ENCODE measurements at regions not wholly inside any gene's neighbourhood (a gene's known extent, or its start where the extent isn't known, plus 50 kb on each side); places are given as distances from the start of the nearest gene placed in this dataset.
"Not testable (repeated sequence)": the region's sequence is repeated elsewhere in the genome, so short reads cannot be mapped to it uniquely, and the experiment has no call there.

DNA sequence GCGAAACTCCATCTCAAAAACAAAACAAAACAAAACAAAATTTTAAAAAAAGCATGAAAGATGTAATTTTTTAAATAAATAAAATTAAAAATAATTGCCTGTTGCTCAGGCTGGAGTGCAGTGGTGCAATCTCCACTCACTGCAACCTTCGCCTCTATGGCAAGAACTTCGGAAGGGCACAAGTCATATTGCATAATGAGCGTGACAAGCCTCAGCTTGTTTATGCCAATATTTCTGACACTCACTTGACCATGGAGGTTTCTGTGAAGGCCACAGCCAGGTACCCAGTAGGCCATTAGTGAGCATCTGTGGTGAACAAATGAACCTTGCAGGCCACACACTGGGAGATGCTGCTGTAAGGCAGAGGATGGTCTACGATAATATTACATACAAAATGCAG is 106.1 kb upstream of the KMT2C start:
- no peak for DNase-seq

DNA sequence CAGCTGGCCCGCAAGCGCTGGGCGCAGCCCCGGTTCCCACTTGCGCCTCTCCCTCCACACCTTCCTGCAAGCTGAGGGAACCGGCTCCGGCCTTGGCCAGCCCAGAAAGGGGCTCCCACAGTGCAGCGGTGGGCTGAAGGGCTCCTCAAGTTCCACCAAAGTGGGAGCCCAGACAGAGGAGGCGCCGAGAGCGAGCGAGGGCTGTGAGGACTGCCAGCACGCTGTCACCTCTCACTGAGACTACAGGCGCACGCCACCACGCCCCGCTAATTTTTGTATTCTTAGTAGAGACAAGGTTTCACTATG is 103.3 kb upstream of the KMT2C start:
- DNase-seq, result not testable (repeated sequence)

DNA sequence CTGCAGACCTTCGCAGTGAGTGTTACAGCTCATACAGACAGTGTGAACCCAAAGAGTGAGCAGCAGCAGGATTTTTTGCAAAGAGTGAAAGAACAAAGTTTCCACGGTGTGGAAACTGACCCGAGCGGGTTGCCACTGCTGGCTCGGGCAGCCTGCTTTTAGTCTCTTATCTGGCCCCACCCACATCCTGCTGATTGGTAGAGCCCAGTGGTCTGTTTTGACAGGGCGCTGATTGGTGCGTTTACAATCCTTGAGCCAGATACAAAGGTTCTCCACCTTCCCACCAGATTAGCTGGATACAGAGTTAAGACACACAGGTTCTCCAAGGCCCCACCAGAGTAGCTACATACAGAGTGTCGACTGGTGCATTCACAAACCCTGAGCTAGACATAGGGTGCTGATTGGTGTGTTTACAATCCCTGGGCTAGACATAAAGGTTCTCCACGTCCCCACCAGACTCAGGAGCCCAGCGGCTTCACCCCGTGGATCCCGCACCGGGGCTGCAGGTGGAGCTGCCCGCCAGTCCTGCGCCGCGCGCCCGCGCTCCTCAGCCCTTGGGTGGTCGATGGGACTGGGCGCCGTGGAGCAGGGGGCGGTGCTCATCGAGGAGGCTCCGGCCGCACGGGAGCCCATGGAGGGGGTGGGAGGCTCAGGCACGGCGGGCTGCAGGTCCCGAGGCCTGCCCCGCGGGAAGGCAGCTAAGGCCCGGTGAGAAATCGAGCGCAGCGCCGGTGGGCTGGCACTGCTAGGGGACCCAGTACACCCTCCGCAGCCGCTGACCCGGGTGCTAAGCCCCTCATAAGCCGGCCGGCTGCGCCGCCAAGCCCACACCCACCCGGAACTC is 102.8 kb upstream of the KMT2C start:
- DNase-seq, result not testable (repeated sequence)

DNA sequence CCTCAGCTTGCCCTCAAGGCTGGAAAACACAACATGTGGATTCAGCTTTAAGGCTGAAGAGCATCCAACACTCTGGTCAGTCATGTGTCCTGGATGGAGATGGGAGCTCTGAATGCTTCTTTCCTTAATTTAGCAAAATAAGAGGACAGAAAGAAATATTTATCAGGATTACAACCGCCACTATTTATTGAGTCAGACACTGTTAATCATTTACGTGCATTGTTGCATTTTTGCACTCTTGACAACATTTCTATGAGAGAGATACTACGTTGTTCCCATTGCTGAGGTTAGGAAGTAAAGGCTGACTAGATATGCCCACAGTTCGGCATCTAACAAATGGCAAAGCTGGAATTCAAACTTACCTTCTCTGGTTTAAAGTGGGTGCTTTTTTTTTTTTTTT is 101.8 kb upstream of the KMT2C start:
- DNase-seq, result no peak

DNA sequence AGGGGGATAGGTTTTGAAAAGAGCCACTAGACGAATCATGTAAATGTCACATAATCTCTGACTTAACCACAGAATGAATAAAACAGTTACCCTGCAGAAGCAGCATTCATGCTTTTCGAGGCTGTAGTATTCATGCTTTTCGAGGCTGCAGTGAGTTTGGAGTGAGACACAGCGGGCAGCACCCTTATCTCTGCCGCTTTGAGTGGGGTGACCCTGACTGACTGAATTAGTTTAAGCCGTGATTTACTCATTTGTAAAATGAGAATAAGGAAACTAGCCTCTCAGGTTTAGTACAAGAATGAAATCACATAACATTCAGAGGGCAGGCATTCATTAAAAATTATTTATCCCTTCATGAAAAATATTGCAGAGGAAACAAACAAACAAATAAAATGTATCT is 92.8 kb upstream of the KMT2C start:
- DNase-seq, result no peak

DNA sequence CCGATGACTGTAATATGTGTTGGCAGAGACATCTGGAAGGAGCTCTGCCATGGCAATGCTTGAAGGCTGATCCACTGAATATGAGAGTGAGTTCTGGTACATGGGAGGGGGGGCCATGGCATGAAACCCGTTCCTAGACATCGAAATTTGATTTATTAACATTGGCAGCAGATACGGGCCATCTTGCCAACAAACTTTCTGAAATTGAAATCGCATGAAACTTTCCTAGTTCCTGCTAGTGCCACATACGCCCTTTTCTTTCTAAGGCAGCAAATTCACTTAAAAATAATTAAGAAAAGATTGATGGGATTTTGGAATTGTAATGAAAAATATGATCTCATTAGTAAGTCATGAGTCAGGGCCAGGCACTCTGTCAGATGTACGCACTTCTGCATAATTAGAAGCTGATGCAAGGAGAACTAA is 91.8 kb upstream of the KMT2C start:
- no peak for DNase-seq

DNA sequence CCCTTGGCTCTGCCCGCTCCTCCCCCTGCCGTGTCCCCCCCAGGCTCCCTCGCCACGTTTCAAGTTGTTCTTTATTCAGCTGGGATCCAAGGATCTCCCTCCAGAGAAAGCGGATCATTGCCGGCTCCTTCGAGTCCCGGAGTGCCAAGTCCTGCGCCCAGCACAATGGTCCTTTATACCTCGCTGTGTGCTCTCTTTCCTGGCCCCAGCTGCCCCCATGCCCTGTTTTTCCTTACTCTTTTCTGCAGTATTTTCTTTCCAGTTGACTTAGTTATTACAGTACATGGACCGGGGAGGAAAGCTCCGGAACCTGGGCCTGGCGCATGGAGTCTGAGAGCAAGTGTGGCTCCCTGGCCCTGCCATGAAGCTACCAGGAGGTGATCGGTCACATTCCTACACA is 88.1 kb upstream of the KMT2C start:
- DNase-seq, result no peak

DNA sequence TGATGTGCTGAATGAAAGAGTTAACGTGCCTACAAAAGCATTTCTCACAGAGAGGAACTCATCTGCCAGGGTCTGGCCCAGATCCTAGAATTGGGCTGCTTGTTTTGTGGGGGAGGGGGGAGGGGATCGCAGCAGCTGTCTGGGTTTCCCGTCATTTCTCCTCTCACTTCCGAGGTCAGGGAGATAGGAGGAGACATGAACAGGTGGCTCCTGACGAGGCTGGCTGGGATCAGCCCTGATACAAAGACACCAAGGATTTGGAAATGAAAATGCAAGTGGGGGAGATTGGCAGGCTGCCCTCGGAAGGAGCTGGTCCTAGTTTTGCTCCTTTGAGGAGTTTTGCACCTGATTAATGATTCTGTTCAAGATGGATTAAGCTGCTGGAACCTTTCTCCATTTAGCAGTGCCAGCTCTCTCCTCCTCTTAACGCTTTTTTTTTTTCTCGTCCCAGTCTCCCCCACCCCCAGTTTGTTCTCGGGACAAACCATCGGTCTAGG is 86.8 kb upstream of the KMT2C start:
- peak; percentile 8 for DNase-seq

DNA sequence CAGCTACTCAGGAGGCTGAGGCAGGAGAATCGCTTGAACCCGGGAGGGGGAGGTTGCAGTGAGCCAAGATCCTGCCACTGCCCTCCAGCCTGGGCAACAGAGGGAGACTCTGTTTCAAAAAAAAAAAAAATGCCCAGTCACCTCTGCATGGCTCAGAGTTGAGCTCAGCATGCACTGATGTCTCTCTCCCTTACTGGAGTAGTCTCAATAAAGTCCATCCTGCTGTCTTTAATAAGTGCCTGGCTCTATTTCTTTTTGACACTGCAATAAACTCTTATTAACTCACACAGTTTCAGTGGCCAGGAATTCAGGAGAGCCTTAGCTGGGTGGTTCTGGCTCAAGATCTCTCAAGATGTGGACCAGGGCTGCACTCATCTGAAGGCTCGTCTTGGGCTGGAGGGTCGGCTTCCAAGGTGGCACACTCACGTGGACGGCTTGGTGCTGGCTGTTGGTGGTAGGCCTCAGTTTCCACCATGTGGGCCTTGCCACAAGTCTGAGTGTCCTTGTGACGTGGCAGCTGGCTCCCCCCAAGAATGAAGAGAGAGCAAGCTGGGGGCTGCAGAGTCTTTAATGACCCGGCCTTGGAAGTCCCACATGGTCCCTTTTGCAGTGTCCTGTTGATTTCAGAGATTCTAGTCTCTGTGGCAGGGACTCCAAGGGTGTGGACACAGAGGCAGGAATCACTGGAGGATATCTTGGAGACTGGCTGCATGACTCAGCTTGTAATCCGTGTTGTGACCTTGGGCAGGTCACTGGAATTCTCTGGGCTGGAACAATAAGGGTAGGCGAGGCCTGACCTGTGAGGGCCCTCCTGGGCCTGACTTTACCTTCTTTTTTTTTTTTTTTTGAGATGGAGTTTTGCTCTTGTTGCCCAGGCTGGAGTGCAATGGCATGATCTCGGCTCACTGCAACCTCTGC is 85.9 kb upstream of the KMT2C start:
- DNase-seq, result no peak

DNA sequence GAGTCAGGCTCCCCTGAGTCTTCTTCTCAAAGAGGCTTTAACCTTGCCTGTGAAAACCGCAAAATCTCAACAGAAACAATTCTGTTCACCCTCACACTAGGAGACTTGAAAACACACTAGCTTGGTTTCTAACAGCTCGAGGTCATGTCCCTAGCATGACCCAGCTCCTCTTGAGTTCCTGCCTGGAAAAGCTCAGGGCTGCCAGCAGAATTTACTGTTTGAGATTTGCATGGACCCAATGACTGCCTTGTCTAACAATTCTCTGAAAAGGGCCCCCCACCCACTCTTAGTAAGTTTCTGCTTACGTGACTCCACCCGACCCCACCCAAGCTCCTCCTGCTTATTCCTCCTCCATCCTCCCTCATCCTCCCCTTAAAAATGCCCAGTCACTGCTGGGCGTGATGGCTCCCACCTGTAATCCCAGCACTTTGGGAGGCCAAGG is 85.1 kb upstream of the KMT2C start:
- no peak for DNase-seq

DNA sequence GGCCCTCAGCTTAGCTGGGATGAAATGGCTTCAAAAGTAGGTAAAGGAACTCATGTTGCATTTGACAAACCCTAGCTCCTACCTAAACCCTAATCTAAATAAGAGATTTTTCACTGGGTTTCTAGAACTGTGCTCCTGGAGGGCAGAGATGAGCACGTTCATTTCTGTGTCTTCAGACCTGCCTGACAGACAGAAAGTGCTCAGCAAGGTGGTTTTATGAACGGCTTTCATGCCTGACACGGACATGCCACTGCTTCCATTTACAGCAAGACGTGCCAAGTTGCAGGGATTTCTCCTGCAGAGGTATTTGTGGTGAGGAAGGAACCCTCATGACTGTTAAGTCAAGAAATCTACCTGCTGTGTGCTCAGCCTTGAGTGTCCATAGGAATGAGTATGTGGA is 83.5 kb upstream of the KMT2C start:
- DNase-seq, result no peak

DNA sequence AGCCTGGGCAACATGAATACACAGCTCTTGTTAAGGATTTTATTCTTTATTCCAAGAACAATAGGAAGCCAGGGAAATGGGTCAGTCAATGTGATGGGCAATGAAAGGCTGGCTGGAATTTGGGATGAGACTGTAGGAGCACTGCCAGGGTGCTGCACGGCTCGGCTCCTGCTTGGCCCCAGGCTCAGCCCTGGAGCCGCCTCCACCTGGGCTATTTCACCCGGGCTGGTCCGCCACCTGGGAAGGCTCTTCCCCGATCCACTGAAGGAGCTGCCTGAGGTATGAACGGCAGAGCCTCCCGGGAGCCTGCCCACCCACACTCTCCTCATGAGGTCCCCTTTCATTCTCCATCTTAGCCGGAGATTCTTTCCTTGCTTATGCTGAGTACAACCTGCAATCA is 80.4 kb upstream of the KMT2C start:
- DNase-seq, result no peak

DNA sequence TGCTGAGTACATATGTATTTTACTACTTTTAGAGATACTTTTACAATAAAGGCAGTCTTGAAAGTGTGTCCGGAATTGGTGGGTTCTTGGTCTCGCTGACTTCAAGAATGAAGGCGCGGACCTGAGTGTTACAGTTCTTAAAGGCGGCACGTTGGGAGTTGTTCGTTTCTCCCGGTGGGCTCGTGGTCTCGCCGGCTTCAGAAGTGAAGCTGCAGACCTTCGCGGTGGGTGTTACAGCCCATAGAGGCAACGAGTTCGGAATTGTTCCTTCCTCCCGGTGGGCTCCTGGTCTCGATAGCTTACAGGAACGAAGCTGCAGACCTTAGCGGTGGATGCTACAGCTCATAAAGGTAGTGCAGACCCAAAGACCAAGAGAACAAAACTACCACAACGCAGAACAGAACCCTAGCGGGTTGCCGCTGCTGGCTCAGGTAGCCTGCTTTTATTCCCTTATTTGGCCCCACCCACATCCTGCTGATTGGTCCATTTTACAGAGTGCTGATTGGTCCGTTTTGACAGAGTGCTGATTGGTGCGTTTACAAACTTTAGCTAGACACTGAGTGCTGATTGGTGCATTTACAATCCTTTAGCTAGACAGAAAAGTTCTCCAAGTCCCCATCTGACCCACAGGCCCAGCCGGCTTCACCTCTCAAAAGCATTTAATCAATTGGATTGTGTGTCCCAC is 79.6 kb upstream of the KMT2C start:
- DNase-seq, result not testable (repeated sequence)

DNA sequence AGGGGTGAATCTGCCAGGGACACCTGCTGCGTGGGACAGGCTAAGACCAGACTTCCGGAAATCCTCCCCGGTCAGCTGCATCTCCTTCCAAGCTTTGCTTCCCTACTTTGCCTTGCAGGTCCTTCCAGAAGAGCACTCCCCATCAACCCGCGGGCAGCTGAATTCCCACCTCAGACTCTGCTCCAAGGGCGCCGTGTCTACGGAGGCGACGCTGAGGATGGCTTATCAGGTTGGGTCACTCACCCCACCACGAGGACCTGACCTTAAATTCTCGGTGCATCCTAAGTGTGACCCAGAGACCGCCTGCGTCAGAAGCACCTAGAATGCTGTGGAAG is 78.9 kb upstream of the KMT2C start:
- no peak for DNase-seq

DNA sequence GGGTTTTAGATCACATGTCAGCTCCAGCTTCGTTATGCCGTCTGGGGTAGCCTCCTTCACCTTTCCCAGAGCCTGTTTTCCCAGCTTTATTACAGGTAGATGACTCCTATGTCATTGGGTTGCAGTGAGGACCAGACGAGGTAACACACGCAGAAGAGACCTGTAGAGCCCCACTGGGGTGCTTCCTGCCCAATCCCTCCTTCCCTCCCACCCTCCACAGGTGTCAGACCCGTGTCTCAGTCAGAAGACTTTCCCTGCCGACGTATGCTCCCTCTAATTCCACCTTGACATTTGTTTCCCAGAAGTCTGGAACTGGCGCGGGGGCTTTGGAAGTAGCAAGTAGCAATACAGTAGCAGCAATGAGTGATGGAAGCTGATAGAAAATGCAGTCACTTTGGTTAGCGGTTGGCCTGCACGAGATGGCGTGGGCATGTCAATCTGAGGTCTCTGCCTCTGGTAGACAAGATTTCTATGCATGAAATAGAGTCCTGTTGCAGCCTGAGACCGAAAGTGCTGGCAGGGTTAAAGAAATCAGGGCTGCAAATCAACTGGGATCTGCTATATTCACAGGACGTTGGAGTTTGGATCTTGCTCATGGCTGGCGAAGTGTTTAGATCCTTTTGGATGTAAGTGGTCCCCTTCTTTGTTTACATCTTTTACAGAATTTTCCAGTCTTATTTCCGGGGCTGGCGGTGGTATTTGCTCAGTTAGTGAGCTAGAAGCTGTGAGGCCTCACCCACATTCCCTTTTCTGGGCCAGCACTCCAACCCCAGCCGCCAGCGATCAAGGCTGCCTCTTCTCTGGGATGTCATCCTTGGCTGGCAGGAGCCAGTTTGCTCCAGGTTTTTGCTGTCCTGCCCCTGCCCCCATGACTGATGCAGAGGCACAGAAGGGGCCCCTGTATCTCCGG is 78.3 kb upstream of the KMT2C start:
- no peak for DNase-seq

DNA sequence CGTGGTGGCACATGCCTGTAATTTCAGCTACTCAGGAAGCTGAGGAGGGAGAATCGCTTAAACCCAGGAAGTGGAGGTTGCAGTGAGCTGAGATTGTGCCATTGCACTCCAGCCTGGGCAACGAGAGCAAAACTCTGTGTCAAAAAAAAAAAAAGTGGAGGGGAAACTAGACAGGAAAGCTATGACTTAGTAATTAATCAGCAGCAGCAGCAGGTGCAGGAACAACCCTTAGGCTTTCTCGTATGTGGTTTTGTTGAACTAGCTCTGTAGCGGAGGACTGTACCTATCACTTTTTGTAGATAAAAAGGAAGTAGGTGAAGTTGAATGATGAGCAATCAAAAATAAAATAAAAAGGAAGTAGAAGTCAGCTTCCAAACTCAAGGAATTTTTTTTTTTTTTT is 76.9 kb upstream of the KMT2C start:
- DNase-seq, result no peak

DNA sequence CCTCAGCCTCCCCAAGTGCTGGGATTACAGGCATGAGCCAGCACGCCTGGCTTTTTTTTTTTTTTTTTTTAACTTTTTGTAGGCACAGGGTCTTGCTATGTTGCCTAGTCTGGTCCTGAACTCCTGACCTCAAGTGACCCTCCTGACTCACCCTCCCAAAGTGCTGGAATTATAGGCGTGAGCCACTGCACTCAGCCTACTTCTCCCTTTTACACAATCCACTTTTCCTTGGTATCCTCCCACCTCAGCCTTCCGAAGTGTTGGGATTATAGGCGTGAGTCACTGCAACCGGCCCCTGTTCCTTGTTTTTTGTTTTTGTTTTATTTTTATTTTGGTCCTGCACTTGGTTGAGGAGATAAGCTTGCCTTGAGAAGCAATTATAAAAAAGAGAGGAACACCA is 75.9 kb upstream of the KMT2C start:
- no peak for DNase-seq

DNA sequence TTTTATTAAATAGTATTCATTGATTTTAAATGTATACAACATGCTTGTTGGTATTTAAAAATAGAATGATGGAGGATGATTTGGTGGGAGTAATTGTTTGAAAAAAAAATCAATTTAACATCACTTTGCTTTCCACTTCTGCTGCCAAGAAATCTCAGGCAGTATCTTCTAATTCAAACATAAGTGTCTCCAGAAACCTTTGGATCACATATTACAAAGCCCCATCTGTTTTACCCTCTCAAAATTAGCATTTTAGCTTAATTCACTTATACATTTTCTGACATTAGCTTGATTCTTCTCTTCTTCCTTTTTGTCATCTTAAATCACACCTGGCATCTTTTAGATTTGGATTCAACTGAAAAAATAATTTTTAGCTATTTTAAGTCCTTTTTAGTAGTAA is 72.9 kb upstream of the KMT2C start:
- no peak for DNase-seq

DNA sequence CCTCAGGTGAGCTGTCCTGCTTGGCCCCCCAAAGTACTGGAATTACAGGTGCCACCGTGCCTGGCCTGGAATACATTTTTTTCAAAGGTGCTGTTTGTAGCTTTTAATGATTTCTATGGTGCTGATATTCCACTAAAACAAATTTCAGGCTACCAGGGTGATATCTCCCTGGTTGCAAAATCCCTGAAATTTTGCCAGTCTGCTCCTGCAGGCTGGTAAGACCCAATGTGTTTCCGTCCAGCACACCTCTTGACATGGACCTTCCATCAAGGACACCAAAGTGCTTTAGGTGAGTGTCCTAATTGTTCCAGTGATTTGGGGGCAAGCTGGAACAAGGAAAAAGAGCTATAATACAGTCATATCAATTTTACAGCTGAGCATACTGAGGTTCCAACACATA is 69.8 kb upstream of the KMT2C start:
- DNase-seq, result no peak

DNA sequence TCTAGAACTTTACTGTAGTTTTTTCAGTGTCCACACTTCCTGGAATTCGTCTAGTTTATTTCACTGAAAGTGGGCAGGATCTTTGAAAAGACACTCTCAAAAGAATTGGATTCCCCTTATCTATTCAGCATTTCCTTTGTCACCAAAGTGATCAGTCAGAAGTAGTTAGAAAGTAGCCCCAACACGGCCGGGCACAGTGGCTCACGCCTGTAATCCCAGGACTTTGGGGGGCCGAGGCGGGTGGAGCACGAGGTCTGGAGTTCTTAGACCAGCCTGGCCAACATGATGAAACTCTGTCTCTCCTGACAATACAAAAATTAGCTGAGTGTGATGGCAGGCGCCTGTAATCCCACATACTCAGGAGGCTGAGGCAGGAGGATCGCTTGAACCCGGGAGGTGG is 69.0 kb upstream of the KMT2C start:
- DNase-seq, result no peak

DNA sequence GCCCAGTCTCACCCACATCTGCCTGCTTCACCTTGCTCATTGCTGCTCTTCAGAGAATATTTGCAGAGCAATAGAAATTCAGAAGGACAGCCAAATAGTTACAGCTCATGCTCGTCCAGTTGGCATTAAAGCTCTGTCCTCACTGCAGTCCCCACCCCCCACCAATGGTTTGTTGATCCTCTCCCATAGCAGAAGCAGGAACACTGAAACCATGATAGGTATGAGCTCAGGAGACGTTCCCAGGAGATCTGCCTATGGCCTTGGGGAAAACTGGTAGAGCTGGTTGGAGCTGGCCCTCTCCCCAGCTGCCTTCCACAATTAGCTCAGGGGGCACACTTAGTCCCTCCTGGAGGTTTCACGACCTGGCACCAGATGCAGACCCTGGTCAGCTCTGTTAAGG is 68.6 kb upstream of the KMT2C start:
- no peak for DNase-seq
